Adipocyte (in vitro differentiated cells): ENCODE measurements at regions not wholly inside any gene's neighbourhood (a gene's known extent, or its start where the extent isn't known, plus 50 kb on each side); places are given as distances from the start of the nearest gene placed in this dataset.

Experiments
- DNase-seq: peaks from one replicate; pipeline ENCODE4 v3.0.0-alpha.2; 2015; ENCODE audit warnings: low read depth
- H3K27me3 ChIP-seq: replicated peaks from 2 replicates; pipeline ENCODE4 v1.7.0; 2013; ENCODE audit warnings: mild to moderate bottlenecking, low read length, moderate library complexity; ENCODE audit not compliant: control insufficient read depth, insufficient read depth
- H3K36me3 ChIP-seq: 2 replicates; pipeline ENCODE4 v1.7.0; 2013; ENCODE audit warnings: low read length, mild to moderate bottlenecking, moderate library complexity; ENCODE audit not compliant: control insufficient read depth, insufficient read depth, severe bottlenecking
- H3K4me1 ChIP-seq: 2 replicates; pipeline ENCODE4 v1.7.0; 2013; ENCODE audit warnings: mild to moderate bottlenecking, low read length, moderate library complexity; ENCODE audit not compliant: control insufficient read depth, insufficient read depth
- H3K4me3 ChIP-seq: 2 replicates; pipeline ENCODE4 v1.7.0; 2013; ENCODE audit warnings: mild to moderate bottlenecking, low read length, moderate library complexity
- H3K9ac ChIP-seq: 2 replicates; pipeline ENCODE4 v1.7.0; 2013; ENCODE audit warnings: mild to moderate bottlenecking, low read length, moderate library complexity
- H3K9me3 ChIP-seq: 2 replicates; pipeline ENCODE4 v1.7.0; 2013; ENCODE audit warnings: mild to moderate bottlenecking, low read length, moderate library complexity; ENCODE audit not compliant: control insufficient read depth

DNA sequence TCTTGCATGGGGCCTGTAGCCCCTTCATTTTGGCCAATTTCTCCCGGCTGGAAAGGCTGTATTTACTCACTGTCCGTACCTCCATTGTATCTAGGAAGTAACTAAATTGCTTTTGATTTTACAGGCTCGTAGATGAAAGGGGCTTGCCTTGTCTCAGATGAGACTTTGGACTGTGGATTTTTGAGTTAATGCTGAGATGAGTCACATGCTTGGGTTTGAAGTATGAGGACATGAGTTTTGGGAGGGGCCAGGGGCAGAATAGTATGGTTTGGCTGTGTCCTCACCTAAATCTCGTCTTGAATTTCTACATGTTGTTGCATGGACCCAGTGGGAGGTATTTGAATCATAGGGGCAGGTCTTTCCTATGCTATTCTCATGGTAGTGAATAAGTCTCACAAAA is 407.6 kb upstream of the NDST3 start:
- no peak overlapping the region for H3K9ac ChIP-seq
- H3K4me3 ChIP-seq = no peak overlapping the region
- DNase-seq = no peak
- no peaks in the 10 kb centered on the region for H3K9me3 ChIP-seq
- no peaks in the 10 kb centered on the region for H3K27me3 ChIP-seq
- H3K36me3 ChIP-seq = no peaks in the 10 kb centered on the region
- no peaks in the 10 kb centered on the region for H3K4me1 ChIP-seq

GRCh38 chr4:117634716-117635115 is 399.6 kb upstream of the NDST3 start:
- no peak overlapping the region for H3K4me3 ChIP-seq
- peaks cover 4% of the 10 kb centered on the region for H3K9me3 ChIP-seq
- H3K9ac ChIP-seq = no peak overlapping the region
- DNase-seq = no peak
- no peaks in the 10 kb centered on the region for H3K27me3 ChIP-seq
- H3K36me3 ChIP-seq = no peaks in the 10 kb centered on the region
- no peaks in the 10 kb centered on the region for H3K4me1 ChIP-seq

DNA sequence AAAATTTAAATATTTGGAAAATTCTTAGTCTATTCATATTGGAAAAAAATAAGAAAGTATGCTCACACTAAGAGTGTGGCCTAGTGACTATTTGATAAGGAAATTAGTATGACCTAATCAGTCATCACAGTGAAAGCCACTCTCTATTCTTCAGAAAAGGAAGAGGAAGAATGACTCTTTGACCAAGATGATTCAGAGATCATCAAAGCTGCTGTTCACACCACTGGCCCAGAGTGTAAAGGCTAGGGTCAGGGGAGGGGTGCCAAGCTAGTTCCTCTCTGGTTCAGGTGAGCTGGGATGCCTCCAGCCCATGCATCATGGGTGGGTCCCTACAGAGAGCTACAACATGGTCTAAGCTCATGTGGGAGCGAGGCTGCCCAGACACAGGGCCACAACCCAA is 396.9 kb upstream of the NDST3 start:
- Histone ChIP-seq H3K27me3 (no peaks in the 10 kb centered on the region), H3K4me1 (no peaks in the 10 kb centered on the region), H3K36me3 (no peaks in the 10 kb centered on the region), H3K9ac (no peak overlapping the region), H3K9me3 (no peaks in the 10 kb centered on the region), H3K4me3 (no peak overlapping the region)
- DNase-seq = no peak

GRCh38 chr4:117640836-117641235 is 393.4 kb upstream of the NDST3 start:
- H3K36me3 ChIP-seq = no peaks in the 10 kb centered on the region
- H3K4me3 ChIP-seq = no peak overlapping the region
- DNase-seq = no peak
- H3K27me3 ChIP-seq = no peaks in the 10 kb centered on the region
- no peaks in the 10 kb centered on the region for H3K4me1 ChIP-seq
- no peak overlapping the region for H3K9ac ChIP-seq
- no peaks in the 10 kb centered on the region for H3K9me3 ChIP-seq

- Histone ChIP-seq H3K9me3 (peaks cover 4% of the 10 kb centered on the region), H3K36me3 (no peaks in the 10 kb centered on the region), H3K9ac (no peak overlapping the region), H3K4me3 (no peak overlapping the region), H3K4me1 (no peaks in the 10 kb centered on the region), H3K27me3 (no peaks in the 10 kb centered on the region)
- DNase-seq = no peak
These were observed 392.8 kb upstream of the NDST3 start for GRCh38 chr4:117641519-117641918.

DNA sequence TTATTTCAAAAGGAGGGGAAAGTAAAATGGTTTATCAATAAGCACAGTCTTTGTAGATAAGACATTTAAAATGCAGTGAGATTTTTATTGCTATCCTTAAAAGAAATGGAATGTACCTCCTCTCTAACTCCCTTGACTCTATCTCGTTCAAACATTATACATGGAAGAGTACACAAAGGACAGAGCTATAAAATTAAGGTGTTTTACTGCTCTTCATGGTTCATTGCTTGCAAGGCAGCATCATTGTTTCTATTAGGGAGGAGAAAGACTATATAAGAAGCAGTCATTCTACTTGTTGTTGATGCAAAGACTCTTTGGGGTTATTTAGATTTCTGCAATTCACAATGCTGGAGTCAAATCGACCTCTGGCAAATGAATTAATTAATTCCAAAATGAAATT is 380.2 kb upstream of the NDST3 start:
- Histone ChIP-seq H3K4me3 (no peak overlapping the region), H3K9me3 (peaks cover 8% of the 10 kb centered on the region)

GRCh38 chr4:117660668-117661067 is 373.6 kb upstream of the NDST3 start:
- no peaks in the 10 kb centered on the region for H3K4me1 ChIP-seq

More for the DNA sequence above, 380.2 kb upstream of the NDST3 start:
- no peak for DNase-seq
- Histone ChIP-seq H3K4me1 (no peaks in the 10 kb centered on the region), H3K9ac (no peak overlapping the region), H3K36me3 (no peaks in the 10 kb centered on the region), H3K27me3 (no peaks in the 10 kb centered on the region)

DNA sequence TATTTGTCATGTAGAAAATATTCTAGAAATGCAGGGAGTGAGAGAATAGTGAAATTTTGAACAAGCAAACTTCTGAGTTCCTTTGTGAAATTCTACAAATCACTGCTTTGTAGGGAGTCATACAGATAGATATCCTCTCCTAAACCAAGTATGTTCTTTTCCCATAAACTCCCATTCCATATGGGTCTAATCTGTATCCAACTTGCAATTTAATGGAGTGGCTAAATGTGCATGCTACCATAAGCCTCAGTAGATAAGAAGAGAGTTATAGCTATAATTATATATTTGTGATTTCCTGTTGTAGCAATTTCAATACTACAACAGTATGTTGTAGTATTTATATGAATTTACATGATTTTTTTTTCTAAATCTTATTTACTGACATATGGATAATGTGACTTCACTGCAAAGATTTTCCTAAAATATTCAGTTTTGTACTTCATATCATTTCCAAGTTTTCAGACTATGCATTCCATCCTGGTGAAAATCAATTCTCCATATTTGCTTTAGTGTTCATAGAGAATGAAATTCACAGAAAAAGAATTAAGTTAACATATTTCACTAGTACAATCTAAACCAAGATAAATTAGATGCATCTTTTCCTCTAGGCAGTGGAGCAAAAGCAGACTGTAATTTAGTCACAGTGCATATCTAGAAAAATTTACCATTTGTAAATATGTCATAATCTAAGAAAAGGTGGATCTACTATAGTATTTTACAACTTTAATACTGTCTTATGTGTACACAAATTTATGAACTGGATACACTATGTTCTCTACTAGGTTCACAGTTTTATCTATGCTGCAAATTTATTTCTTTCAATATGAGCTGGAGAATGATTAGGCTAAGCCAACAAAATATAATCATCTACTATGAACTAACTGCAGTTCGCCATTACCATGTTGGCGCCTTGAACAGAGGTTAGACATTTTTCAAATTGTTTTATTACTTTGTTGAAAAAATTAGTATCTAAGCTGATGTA is 372.9 kb upstream of the NDST3 start:
- H3K4me3 ChIP-seq = no peak overlapping the region
- no peaks in the 10 kb centered on the region for H3K27me3 ChIP-seq
- H3K9me3 ChIP-seq = no peaks in the 10 kb centered on the region
- no peak for DNase-seq
- no peaks in the 10 kb centered on the region for H3K4me1 ChIP-seq
- H3K36me3 ChIP-seq = no peaks in the 10 kb centered on the region
- no peak overlapping the region for H3K9ac ChIP-seq

More at GRCh38 chr4:117660668-117661067, 373.6 kb upstream of the NDST3 start:
- no peaks in the 10 kb centered on the region for H3K27me3 ChIP-seq
- H3K4me3 ChIP-seq = no peak overlapping the region
- H3K9ac ChIP-seq = no peak overlapping the region
- H3K36me3 ChIP-seq = no peaks in the 10 kb centered on the region
- DNase-seq = no peak
- H3K9me3 ChIP-seq = no peaks in the 10 kb centered on the region

- Histone ChIP-seq H3K27me3 (no peaks in the 10 kb centered on the region), H3K4me3 (no peak overlapping the region), H3K9me3 (no peaks in the 10 kb centered on the region), H3K36me3 (no peaks in the 10 kb centered on the region), H3K4me1 (no peaks in the 10 kb centered on the region), H3K9ac (no peak overlapping the region)
- DNase-seq = no peak
These were observed 369.4 kb upstream of the NDST3 start for GRCh38 chr4:117664706-117665444.

DNA sequence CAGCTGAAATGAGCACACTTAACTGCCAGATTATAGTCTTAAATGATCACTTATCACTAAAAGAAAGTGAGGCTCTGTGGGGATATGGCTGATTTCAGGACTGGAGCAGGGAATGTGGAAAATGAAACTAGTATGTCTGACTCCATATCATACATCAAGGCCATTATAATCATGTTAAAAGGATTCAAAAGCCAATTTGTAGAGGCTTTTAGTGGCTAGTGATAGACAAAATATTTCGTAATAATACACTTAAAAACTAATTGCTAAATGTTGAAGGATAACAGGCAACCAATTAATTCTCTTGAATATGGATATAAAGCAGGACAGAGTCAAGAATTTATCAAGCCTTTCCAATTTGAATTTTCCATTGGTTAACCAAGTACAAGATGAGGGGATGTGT is 358.1 kb upstream of the NDST3 start:
- Histone ChIP-seq H3K27me3 (no peaks in the 10 kb centered on the region), H3K4me3 (no peak overlapping the region), H3K4me1 (no peaks in the 10 kb centered on the region), H3K36me3 (no peaks in the 10 kb centered on the region), H3K9me3 (peaks cover 3% of the 10 kb centered on the region), H3K9ac (no peak overlapping the region)
- no peak for DNase-seq

DNA sequence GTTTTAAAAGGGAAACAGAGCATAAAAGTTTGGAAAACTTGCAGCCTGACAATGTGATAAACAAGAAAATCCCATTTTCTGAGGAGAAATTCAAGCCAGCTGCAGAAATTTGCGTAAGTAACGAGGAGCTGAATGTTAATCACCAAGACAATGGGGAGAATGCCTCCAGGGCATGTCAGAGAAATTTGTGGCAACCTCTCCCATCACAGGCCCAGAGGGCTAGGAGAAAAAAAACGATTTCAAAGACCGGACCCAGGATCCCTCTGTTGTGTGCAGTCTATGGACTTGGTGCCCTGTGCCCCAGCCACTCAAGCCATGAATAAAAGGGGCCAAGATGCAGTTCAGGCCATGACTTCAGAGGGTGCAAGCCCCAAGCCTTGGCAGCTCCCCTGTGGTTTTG is 355.4 kb upstream of the NDST3 start:
- no peaks in the 10 kb centered on the region for H3K4me1 ChIP-seq
- no peak overlapping the region for H3K9ac ChIP-seq
- H3K36me3 ChIP-seq = no peaks in the 10 kb centered on the region
- DNase-seq = no peak
- H3K4me3 ChIP-seq = no peak overlapping the region
- H3K9me3 ChIP-seq = no peaks in the 10 kb centered on the region
- no peaks in the 10 kb centered on the region for H3K27me3 ChIP-seq
